ENCODE measurements at regions not wholly inside any gene's neighbourhood (a gene's known extent, or its start where the extent isn't known, plus 50 kb on each side); places are given as distances from the start of the nearest gene placed in this dataset.

- no peaks in the 10 kb centered on the region; a peak in 1 of 5 replicates for H3K9me3 Mint-ChIP-seq
- Histone ChIP-seq H3K23me2 (ENCODE audit: insufficient read length, low read depth, low read length, poor library complexity, severe bottlenecking) (no peaks in the 10 kb centered on the region), H2AK5ac (ENCODE audit: insufficient read length, low read length) (no peak overlapping the region), H3K56ac (ENCODE audit: insufficient read length, low read depth, low read length) (no peak overlapping the region), H2BK5ac (ENCODE audit: insufficient read length, low read length) (no peak overlapping the region), H3K27me3 (ENCODE audit: insufficient read depth, low read length) (no peaks in the 10 kb centered on the region), H3K9me3 (ENCODE audit: control insufficient read depth, low read depth, low read length) (no peaks in the 10 kb centered on the region), H2BK12ac (ENCODE audit: insufficient read length, low read depth, low read length) (no peak overlapping the region), H3K79me2 (ENCODE audit: insufficient read depth, low read length) (no peaks in the 10 kb centered on the region), H3K18ac (ENCODE audit: insufficient read length, low read depth, low read length) (no peak overlapping the region), H3T11ph (ENCODE audit: low read length) (no peak overlapping the region), H4K91ac (ENCODE audit: insufficient read length, low read depth, low read length) (no peak overlapping the region), H2AFZ (ENCODE audit: low read length) (no peak overlapping the region), H4K5ac (ENCODE audit: insufficient read length, low read depth, low read length) (no peak overlapping the region), H3K4me1 (ENCODE audit: insufficient read depth, low read length) (peaks cover 2% of the 10 kb centered on the region; the same call in 1 of the 2 replicates), H2BK20ac (ENCODE audit: low read depth, low read length, poor library complexity, severe bottlenecking) (no peak overlapping the region), H3K4me2 (ENCODE audit: insufficient read depth, insufficient read length, low read length) (no peak overlapping the region), H2BK15ac (ENCODE audit: low read depth, low read length) (no peak overlapping the region), H3K79me1 (ENCODE audit: insufficient read depth, low read depth, low read length, poor library complexity, severe bottlenecking) (no peaks in the 10 kb centered on the region), H3K9ac (ENCODE audit: extremely low read depth, insufficient read length, low read length) (no peak overlapping the region), H3K14ac (ENCODE audit: insufficient read depth, low read length) (no peak overlapping the region), H2BK120ac (ENCODE audit: low read depth, low read length, poor library complexity, severe bottlenecking) (no peak overlapping the region), H3K27ac (ENCODE audit: insufficient read length, low read depth, low read length) (no peak overlapping the region), H4K20me1 (ENCODE audit: control insufficient read depth, insufficient read depth, insufficient read length) (no peaks in the 10 kb centered on the region), H4K8ac (replicated peaks; ENCODE audit: insufficient read length, low read depth, low read length) (no peak overlapping the region), H3K4ac (ENCODE audit: low read depth, low read length) (no peak overlapping the region), H3K23ac (ENCODE audit: insufficient read length, low read depth, low read length) (no peak overlapping the region)
- H3K4me3 Mint-ChIP-seq, result no peak overlapping the region
- peaks cover 0 to 13% (median 5%) of the 10 kb centered on the region in 3 experiments; a peak in 3 of 7 replicates for H3K36me3 Mint-ChIP-seq (ENCODE audit: insufficient read depth in 1 of 3, low read depth in 3 of 3)
- H3K27me3 Mint-ChIP-seq (ENCODE audit: low read depth), result no peaks in the 10 kb centered on the region
- no peak overlapping the region for H3K27ac Mint-ChIP-seq
- peaks cover 30 to 36% of the 10 kb centered on the region in 2 experiments for H3K4me1 Mint-ChIP-seq
- WGBS (ENCODE audit: extremely low coverage, insufficient read length, low lambda C conversion rate), result 100% methylated on average over 1 of the region's 4 CpGs
- DNase-seq, result no peak
- no peak for TF ChIP-seq CTCF (conservative IDR thresholded peaks at IDR 0.05)
These were observed 836.8 kb upstream of the NECTIN3 start for GRCh38 chr3:110234831-110235230.

All from H9 (cell line).